ENCODE measurements at regions not wholly inside any gene's neighbourhood (a gene's known extent, or its start where the extent isn't known, plus 50 kb on each side); places are given as distances from the start of the nearest gene placed in this dataset.

GRCh38 chr2:57461624-57462023 is 585.0 kb upstream of the VRK2 start:
- DNase-seq (ENCODE audit: low read depth, low spot score) = no peak
- in situ Hi-C loops (cut with HindIII; ENCODE audit: low sequenced_read_pairs) = no loop called here
- no peak overlapping the region for H3K4me3 ChIP-seq (ENCODE audit: low read depth, low read length)

GRCh38 chr2:57465067-57465466 is 581.5 kb upstream of the VRK2 start:
- H3K4me3 ChIP-seq (ENCODE audit: low read depth, low read length) = no peak overlapping the region
- DNase-seq (ENCODE audit: low read depth, low spot score) = no peak
- in situ Hi-C loops (cut with HindIII; ENCODE audit: low sequenced_read_pairs) = no loop called here
- no peak for TF ChIP-seq CTCF (IDR thresholded peaks at IDR 0.05; ENCODE audit: low read depth, low read length)

More at GRCh38 chr2:57461624-57462023, 585.0 kb upstream of the VRK2 start:
- TF ChIP-seq CTCF (IDR thresholded peaks at IDR 0.05; ENCODE audit: low read depth, low read length) = no peak

- H3K4me3 ChIP-seq (ENCODE audit: low read depth, low read length) = no peak overlapping the region
- in situ Hi-C loops (cut with HindIII; ENCODE audit: low sequenced_read_pairs) = no loop called here
- DNase-seq (ENCODE audit: low read depth, low spot score) = no peak
- no peak for TF ChIP-seq CTCF (IDR thresholded peaks at IDR 0.05; ENCODE audit: low read depth, low read length)
Observed at GRCh38 chr2:57465967-57466366, 580.6 kb upstream of the VRK2 start.

DNA sequence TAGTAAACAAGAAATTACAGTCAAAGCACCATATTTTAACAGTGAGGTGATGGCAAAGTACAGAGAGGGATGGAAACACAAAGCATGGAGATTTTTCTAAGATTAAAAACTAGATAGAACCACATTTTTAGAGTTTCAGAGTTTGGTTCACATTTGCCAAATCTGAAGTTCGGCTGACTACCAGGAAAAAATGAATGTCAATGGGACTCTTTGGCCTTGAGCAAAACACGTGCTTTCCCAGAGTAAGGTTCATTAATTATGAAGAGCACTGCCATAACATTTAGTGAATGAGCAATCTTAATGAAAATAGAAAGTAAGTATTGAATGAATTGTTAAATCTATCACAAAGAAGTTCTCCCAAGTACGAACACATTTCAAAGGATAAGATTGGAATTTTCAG is 571.2 kb upstream of the VRK2 start:
- TF ChIP-seq CTCF (IDR thresholded peaks at IDR 0.05; ENCODE audit: low read depth, low read length) = no peak
- in situ Hi-C loops (cut with HindIII; ENCODE audit: low sequenced_read_pairs) = no loop called here
- H3K4me3 ChIP-seq (ENCODE audit: low read depth, low read length) = no peak overlapping the region
- no peak for DNase-seq (ENCODE audit: low read depth, low spot score)

- DNase-seq (ENCODE audit: low read depth, low spot score) = no peak
- in situ Hi-C loops (cut with HindIII; ENCODE audit: low sequenced_read_pairs) = no loop called here
Observed at GRCh38 chr2:57479981-57480380, 566.6 kb upstream of the VRK2 start.

GRCh38 chr2:57488061-57488460 is 558.5 kb upstream of the VRK2 start:
- TF ChIP-seq CTCF (IDR thresholded peaks at IDR 0.05; ENCODE audit: low read depth, low read length) = no peak
- H3K4me3 ChIP-seq (ENCODE audit: low read depth, low read length) = no peak overlapping the region
- no peak for DNase-seq (ENCODE audit: low read depth, low spot score)
- in situ Hi-C loops (cut with HindIII; ENCODE audit: low sequenced_read_pairs) = no loop called here

More at GRCh38 chr2:57479981-57480380, 566.6 kb upstream of the VRK2 start:
- no peak overlapping the region for H3K4me3 ChIP-seq (ENCODE audit: low read depth, low read length)
- TF ChIP-seq CTCF (IDR thresholded peaks at IDR 0.05; ENCODE audit: low read depth, low read length) = no peak

DNA sequence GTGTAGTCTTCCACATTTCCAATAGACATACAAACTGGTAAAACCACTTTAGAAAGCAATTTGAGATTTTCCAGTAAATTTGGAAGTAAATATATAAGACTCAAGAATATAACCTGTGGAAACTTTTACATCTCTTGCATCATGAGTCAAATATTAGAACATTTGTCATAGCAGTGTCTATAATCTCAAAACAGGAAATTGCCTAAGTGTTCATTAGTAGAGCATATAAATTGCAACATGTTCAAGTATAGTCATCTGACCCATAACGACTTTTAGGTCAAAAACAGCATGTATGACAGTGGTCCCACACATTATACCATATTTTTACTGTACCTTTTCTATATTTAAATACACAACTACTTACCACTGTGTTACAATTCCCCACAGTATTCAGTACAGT is 555.9 kb upstream of the VRK2 start:
- no peak for DNase-seq (ENCODE audit: low read depth, low spot score)
- in situ Hi-C loops (cut with HindIII; ENCODE audit: low sequenced_read_pairs) = no loop called here
- H3K4me3 ChIP-seq (ENCODE audit: low read depth, low read length) = no peak overlapping the region
- TF ChIP-seq CTCF (IDR thresholded peaks at IDR 0.05; ENCODE audit: low read depth, low read length) = no peak

Measured in astrocyte of the spinal cord (primary cell).